Right atrium auricular region (tissue), 2 donors: ENCODE measurements at regions not wholly inside any gene's neighbourhood (a gene's known extent, or its start where the extent isn't known, plus 50 kb on each side); places are given as distances from the start of the nearest gene placed in this dataset.
A peak's percentile ranks its signal among the peaks of the same experiment; 100 is the strongest.

Experiments used
- DNase-seq: peaks from one replicate; pipeline ENCODE4 v3.0.0-alpha.2; 2019; ENCODE audit warnings: low spot score
- H3K27ac ChIP-seq, 2 donors: fragments of 200-600 bp; sonication (generic); 1 replicate in 1 of 2; 2 replicates in 1 of 2; pipeline ENCODE4 v1.5.1; 2016 to 2019
- H3K27me3 ChIP-seq, 2 donors: fragments of 200-600 bp; sonication (generic); one replicate each; pipeline versions ENCODE4 v1.5.1 to v1.6.0; 2017 to 2019
- H3K36me3 ChIP-seq: fragments of 200-600 bp; sonication (generic); one replicate; pipeline ENCODE4 v1.5.1; 2016
- H3K4me1 ChIP-seq, 2 donors: fragments of 200-600 bp; sonication (generic); one replicate each; pipeline versions ENCODE4 v1.5.1 to v1.6.0; 2017 to 2019
- H3K4me3 ChIP-seq, 2 donors: fragments of 200-600 bp; sonication (generic); 1 replicate in 1 of 2; 2 replicates in 1 of 2; pipeline ENCODE4 v1.5.1; 2017 to 2019; ENCODE audit warnings: mild to moderate bottlenecking in 1 of 2, moderate library complexity in 1 of 2
- H3K9me3 ChIP-seq, 2 donors: fragments of 200-600 bp; sonication (generic); one replicate each; pipeline ENCODE4 v1.5.1; 2019
- TF ChIP-seq, protein P1 (sequence below), 2 donors: fragments of 200-600 bp; sonication (generic); IDR thresholded peaks; one replicate each; pipeline ENCODE4 v1.5.1; 2019; ENCODE audit warnings: antibody characterized with exemption in 2 of 2

GRCh38 chr16:65185241-65185778, 63.4 kb upstream of the CDH11 start:
- no peak for DNase-seq
- Histone ChIP-seq H3K27me3 (no peaks in the 10 kb centered on the region), H3K27ac (no peak overlapping the region), H3K4me1 (no peaks in the 10 kb centered on the region), H3K36me3 (no peaks in the 10 kb centered on the region), H3K4me3 (no peak overlapping the region), H3K9me3 (no peaks in the 10 kb centered on the region)
- TF ChIP-seq, protein P1, sequence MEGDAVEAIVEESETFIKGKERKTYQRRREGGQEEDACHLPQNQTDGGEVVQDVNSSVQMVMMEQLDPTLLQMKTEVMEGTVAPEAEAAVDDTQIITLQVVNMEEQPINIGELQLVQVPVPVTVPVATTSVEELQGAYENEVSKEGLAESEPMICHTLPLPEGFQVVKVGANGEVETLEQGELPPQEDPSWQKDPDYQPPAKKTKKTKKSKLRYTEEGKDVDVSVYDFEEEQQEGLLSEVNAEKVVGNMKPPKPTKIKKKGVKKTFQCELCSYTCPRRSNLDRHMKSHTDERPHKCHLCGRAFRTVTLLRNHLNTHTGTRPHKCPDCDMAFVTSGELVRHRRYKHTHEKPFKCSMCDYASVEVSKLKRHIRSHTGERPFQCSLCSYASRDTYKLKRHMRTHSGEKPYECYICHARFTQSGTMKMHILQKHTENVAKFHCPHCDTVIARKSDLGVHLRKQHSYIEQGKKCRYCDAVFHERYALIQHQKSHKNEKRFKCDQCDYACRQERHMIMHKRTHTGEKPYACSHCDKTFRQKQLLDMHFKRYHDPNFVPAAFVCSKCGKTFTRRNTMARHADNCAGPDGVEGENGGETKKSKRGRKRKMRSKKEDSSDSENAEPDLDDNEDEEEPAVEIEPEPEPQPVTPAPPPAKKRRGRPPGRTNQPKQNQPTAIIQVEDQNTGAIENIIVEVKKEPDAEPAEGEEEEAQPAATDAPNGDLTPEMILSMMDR (IDR thresholded peaks at IDR 0.05) = no peak

- Histone ChIP-seq H3K27ac (no peak overlapping the region), H3K9me3 (no peaks in the 10 kb centered on the region), H3K4me1 (no peaks in the 10 kb centered on the region), H3K27me3 (no peaks in the 10 kb centered on the region), H3K4me3 (no peak overlapping the region), H3K36me3 (no peaks in the 10 kb centered on the region)
- DNase-seq = no peak
- TF ChIP-seq, protein P1 (IDR thresholded peaks at IDR 0.05) = peak in 1 of 2 donors; percentile 18
Measured at GRCh38 chr16:65181071-65181561, 59.3 kb upstream of the CDH11 start.

DNA sequence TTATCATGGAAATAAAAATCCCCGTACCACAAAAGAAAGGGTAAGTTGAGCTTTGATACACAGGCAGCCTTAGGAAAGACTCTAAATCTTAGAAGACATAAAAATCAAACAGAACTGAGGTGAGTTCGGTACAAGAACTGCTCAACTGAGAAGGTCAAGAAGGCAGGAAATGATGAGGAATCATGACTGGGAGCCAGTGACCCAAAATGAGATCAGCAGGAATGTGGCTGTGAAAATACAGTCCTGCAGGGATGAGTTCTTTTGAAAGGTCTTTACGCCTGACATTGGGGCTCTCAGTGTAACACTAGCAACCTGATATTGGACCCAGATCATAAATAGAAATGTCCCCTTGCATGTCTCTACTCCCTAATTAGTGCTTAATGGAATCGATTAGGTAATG, 56.3 kb upstream of the CDH11 start:
- Histone ChIP-seq H3K27me3 (no peaks in the 10 kb centered on the region), H3K27ac (no peak overlapping the region), H3K9me3 (no peaks in the 10 kb centered on the region), H3K36me3 (no peaks in the 10 kb centered on the region), H3K4me1 (no peaks in the 10 kb centered on the region), H3K4me3 (no peak overlapping the region)
- TF ChIP-seq, protein P1 (IDR thresholded peaks at IDR 0.05) = no peak
- no peak for DNase-seq

- H3K27ac ChIP-seq = no peak overlapping the region
Measured at GRCh38 chr16:65176603-65177002, 54.7 kb upstream of the CDH11 start.

DNA sequence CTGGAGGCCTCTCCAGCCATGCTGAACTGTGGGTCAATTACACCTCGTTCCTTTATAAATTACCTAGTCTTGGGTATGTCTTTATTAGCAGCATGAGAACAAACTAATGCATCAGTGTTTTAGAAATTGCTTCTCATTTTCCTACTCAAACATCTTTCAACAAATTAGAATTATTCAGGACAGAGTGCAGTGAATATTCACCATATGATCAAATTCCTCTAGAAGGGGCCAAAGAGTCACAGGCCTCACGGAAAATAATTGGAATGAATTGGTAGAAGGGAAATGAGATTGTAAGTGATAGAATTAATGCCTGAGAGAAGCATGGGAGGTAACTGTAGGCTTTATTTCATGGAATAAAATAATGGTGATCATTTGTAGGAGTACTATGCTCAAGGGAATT, 50.5 kb upstream of the CDH11 start:
- H3K9me3 ChIP-seq = no peaks in the 10 kb centered on the region
- DNase-seq = no peak

More at GRCh38 chr16:65176603-65177002, 54.7 kb upstream of the CDH11 start:
- no peaks in the 10 kb centered on the region for H3K9me3 ChIP-seq
- TF ChIP-seq, protein P1 (IDR thresholded peaks at IDR 0.05) = no peak
- H3K4me3 ChIP-seq = no peak overlapping the region
- no peak for DNase-seq
- no peaks in the 10 kb centered on the region for H3K4me1 ChIP-seq
- no peaks in the 10 kb centered on the region for H3K27me3 ChIP-seq
- no peaks in the 10 kb centered on the region for H3K36me3 ChIP-seq

More for the DNA sequence above, 50.5 kb upstream of the CDH11 start:
- H3K27me3 ChIP-seq = no peaks in the 10 kb centered on the region
- H3K4me3 ChIP-seq = no peak overlapping the region
- H3K27ac ChIP-seq = no peak overlapping the region
- H3K4me1 ChIP-seq = no peaks in the 10 kb centered on the region
- TF ChIP-seq, protein P1 (IDR thresholded peaks at IDR 0.05) = no peak
- H3K36me3 ChIP-seq = no peaks in the 10 kb centered on the region
